Gastrocnemius medialis (tissue), 4 donors: ENCODE measurements at regions not wholly inside any gene's neighbourhood (a gene's known extent, or its start where the extent isn't known, plus 50 kb on each side); places are given as distances from the start of the nearest gene placed in this dataset.

Experiments
- POLR2A ChIP-seq, 2 donors: fragments of 450-650 bp; IDR thresholded peaks; one replicate each; pipeline ENCODE4 v1.6.1; 2017; ENCODE audit warnings: antibody characterized with exemption in 2 of 2, mild to moderate bottlenecking in 2 of 2, moderate library complexity in 2 of 2
- TF ChIP-seq, protein P1 (sequence below), 5 experiments: fragments of 450-650 bp in 3 of 5; fragments of 200-600 bp in 2 of 5; sonication (generic) in 2 of 5; IDR thresholded peaks in 4 of 5; conservative IDR thresholded peaks in 1 of 5; 1 replicate in 4 of 5; 2 replicates in 1 of 5; pipeline ENCODE4 v1.5.1; 2016 to 2019; ENCODE audit warnings: antibody characterized with exemption in 5 of 5, mild to moderate bottlenecking in 3 of 5, moderate library complexity in 3 of 5

DNA sequence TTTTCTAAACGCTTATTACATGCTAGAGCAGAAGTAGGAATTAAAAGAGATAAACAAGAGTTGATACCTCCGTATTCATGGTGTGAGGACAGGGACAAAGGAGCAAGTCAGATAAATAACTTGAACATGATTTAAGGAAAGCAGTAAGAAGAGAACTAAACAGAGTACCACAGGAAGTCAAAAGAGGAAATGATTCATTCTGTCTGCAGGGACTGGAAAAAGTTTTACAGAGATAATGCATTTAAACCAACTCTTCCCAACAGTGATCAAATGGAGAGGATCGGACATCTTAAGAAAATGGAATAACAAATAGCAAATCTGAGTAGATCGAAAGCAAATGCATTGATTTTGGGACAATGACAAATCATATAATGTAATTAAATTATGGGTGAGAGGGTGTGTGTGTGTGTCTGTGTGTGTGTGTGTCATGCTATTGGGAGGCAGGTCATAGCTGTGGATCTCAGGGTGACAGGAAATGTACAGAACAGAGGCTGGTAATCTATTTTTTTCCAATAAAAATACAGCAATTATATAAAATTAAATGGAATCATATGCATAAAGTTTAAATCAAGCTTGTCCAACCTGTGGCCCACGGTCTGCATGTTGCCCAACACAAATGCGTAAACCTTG, 113.4 kb downstream of the MC4R start:
- TF ChIP-seq, protein P1, sequence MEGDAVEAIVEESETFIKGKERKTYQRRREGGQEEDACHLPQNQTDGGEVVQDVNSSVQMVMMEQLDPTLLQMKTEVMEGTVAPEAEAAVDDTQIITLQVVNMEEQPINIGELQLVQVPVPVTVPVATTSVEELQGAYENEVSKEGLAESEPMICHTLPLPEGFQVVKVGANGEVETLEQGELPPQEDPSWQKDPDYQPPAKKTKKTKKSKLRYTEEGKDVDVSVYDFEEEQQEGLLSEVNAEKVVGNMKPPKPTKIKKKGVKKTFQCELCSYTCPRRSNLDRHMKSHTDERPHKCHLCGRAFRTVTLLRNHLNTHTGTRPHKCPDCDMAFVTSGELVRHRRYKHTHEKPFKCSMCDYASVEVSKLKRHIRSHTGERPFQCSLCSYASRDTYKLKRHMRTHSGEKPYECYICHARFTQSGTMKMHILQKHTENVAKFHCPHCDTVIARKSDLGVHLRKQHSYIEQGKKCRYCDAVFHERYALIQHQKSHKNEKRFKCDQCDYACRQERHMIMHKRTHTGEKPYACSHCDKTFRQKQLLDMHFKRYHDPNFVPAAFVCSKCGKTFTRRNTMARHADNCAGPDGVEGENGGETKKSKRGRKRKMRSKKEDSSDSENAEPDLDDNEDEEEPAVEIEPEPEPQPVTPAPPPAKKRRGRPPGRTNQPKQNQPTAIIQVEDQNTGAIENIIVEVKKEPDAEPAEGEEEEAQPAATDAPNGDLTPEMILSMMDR (IDR thresholded peaks at IDR 0.05 in 4 of 5, conservative IDR thresholded peaks at IDR 0.05 in 1 of 5): no peak
- TF ChIP-seq POLR2A (IDR thresholded peaks at IDR 0.05): no peak
